SJCRH30 (cell line): ENCODE measurements at regions not wholly inside any gene's neighbourhood (a gene's known extent, or its start where the extent isn't known, plus 50 kb on each side); places are given as distances from the start of the nearest gene placed in this dataset.
A peak's percentile ranks its signal among the peaks of the same experiment; 100 is the strongest.

Experiments used
- DNase-seq, 2 experiments: peaks; one replicate each; pipeline ENCODE4 v3.0.0-alpha.2; 2015 to 2020
- H3K27ac ChIP-seq: fragments of 250-450 bp; sonication (Bioruptor Pico); 2 replicates; pipeline ENCODE4 v1.5.1; 2020; ENCODE audit warnings: mild to moderate bottlenecking, moderate library complexity
- H3K27me3 ChIP-seq: fragments of 250-450 bp; sonication (Bioruptor Pico); 2 replicates; pipeline ENCODE4 v1.5.1; 2020; ENCODE audit warnings: mild to moderate bottlenecking, moderate library complexity
- H3K36me3 ChIP-seq: fragments of 250-450 bp; sonication (Bioruptor Pico); 2 replicates; pipeline ENCODE4 v1.5.1; 2020; ENCODE audit warnings: mild to moderate bottlenecking, moderate library complexity
- H3K4me1 ChIP-seq: fragments of 250-450 bp; sonication (Bioruptor Pico); 2 replicates; pipeline ENCODE4 v1.5.1; 2020; ENCODE audit warnings: mild to moderate bottlenecking, moderate library complexity
- H3K4me3 ChIP-seq: fragments of 250-450 bp; sonication (Bioruptor Pico); 2 replicates; pipeline ENCODE4 v1.5.1; 2020; ENCODE audit warnings: mild to moderate bottlenecking, moderate library complexity
- H3K9me3 ChIP-seq: fragments of 250-450 bp; sonication (Bioruptor Pico); replicated peaks from 2 replicates; pipeline ENCODE4 v1.5.1; 2020; ENCODE audit warnings: mild to moderate bottlenecking, moderate library complexity

GRCh38 chr6:142671791-142672190 lies 273.2 kb downstream of the HIVEP2 start:
- no peaks in the 10 kb centered on the region for H3K9me3 ChIP-seq
- H3K36me3 ChIP-seq = no peaks in the 10 kb centered on the region
- no peaks in the 10 kb centered on the region for H3K4me1 ChIP-seq
- no peak for DNase-seq
- no peak overlapping the region for H3K4me3 ChIP-seq
- no peak overlapping the region for H3K27ac ChIP-seq
- no peaks in the 10 kb centered on the region for H3K27me3 ChIP-seq

DNA sequence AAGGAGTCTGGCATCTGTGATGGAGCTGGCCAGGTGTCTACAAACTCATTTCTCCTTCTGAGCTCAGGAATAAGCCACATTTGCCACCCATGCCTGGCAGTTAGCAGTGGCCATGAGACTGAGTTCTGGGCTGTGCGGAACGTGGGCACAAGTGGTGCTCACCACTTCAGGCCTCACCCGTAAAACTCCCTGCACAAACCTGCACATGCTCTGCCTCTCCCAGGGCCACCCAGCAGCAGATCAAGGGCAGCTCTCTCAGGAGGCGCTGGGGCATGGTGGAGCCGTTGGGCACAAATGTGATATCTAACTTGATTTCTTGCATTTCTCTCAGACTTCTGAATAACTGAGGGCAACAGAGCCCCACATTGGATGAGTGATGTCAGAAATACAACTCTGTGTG lies 269.5 kb downstream of the HIVEP2 start:
- no peaks in the 10 kb centered on the region for H3K9me3 ChIP-seq
- H3K4me1 ChIP-seq = no peaks in the 10 kb centered on the region
- DNase-seq = no peak
- no peaks in the 10 kb centered on the region for H3K36me3 ChIP-seq
- H3K27ac ChIP-seq = no peak overlapping the region
- H3K27me3 ChIP-seq = no peaks in the 10 kb centered on the region
- no peak overlapping the region for H3K4me3 ChIP-seq

DNA sequence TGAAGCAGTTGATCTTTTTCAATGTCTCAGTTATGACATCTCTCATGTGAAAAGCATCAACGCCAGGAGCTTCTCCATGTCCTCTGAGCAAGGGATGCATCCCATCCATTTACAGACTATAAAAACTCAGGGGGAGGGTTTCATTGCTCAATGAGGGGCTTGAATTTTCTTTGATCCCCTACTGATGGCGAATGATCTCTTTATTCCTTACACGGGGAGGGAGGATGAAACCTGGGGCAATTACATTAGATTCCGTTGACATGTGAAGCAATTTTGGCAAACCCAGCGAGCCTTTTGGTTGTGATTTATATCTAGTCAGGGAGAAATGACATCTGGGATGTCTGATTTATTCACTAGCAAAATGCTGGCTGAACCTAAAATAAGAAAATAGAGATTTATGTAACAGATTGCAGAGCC lies 268.9 kb downstream of the HIVEP2 start:
- no peaks in the 10 kb centered on the region for H3K27me3 ChIP-seq
- no peaks in the 10 kb centered on the region for H3K4me1 ChIP-seq
- no peak overlapping the region for H3K4me3 ChIP-seq
- H3K36me3 ChIP-seq = no peaks in the 10 kb centered on the region
- H3K9me3 ChIP-seq = no peaks in the 10 kb centered on the region
- H3K27ac ChIP-seq = no peak overlapping the region
- no peak for DNase-seq

GRCh38 chr6:142676647-142677192 lies 268.3 kb downstream of the HIVEP2 start:
- Histone ChIP-seq H3K27ac (no peak overlapping the region), H3K27me3 (no peaks in the 10 kb centered on the region), H3K4me1 (no peaks in the 10 kb centered on the region), H3K9me3 (no peaks in the 10 kb centered on the region), H3K4me3 (no peak overlapping the region), H3K36me3 (no peaks in the 10 kb centered on the region)
- DNase-seq = no peak

DNA sequence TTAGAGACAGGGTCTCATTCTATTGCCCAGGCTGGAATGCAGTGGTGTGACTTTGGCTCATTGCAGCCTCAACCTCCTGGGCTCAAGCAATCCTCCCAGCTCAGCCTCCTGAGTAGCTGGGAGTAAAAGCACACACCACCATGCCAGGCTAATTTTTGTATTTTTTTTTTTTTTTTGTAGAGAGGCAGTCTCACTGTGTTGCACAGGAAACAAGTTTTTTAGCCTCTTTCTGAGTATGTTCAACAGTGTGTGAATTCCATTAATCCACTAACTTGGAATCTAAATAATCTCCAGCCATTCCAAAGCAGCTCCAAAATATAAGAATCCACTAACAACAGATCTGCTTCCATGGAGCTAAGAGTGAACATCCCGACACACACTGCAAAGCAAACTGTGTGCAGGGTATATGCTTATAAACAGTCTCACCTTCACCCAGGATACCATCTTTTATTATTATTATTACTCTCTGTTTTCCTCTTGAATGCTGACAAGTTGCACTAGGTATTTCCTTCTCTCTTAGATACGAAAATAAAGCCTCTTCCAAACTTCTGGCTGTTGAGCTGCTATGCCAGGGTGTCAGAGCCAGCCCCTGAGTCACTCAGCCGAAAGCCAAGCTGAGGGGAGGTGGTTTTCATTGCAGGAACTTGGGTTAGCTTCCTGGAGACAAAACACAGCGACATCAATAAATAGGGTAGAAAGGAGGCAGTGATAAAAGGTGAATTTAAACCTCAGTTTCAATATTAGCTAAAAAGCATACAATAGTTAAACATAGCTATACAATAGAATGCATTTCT lies 264.9 kb downstream of the HIVEP2 start:
- H3K36me3 ChIP-seq = no peaks in the 10 kb centered on the region
- no peak overlapping the region for H3K4me3 ChIP-seq
- H3K9me3 ChIP-seq = no peaks in the 10 kb centered on the region
- no peak for DNase-seq
- no peaks in the 10 kb centered on the region for H3K4me1 ChIP-seq
- no peak overlapping the region for H3K27ac ChIP-seq
- H3K27me3 ChIP-seq = no peaks in the 10 kb centered on the region

DNA sequence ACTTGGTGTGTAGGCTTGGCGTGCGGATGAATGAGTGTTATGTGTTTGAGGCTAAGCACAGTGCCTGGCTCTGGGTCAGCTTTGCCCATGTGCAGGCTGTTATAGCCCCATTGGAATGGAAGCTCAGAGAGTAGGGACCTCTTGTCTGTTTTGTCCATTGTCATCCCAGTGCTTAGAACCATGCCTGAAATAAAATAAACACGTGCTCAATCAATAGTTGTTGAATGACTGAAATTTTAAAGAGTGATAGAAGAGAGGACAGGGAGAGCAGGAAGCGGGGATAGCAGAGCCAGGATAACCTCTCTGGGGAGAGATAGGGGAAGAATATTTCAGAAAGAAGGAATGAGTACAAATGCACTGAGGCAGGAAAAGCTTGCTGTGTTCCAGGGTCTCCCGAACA lies 263.9 kb downstream of the HIVEP2 start:
- Histone ChIP-seq H3K4me3 (no peak overlapping the region), H3K27ac (no peak overlapping the region), H3K36me3 (no peaks in the 10 kb centered on the region), H3K9me3 (no peaks in the 10 kb centered on the region), H3K4me1 (no peaks in the 10 kb centered on the region), H3K27me3 (no peaks in the 10 kb centered on the region)
- no peak for DNase-seq

DNA sequence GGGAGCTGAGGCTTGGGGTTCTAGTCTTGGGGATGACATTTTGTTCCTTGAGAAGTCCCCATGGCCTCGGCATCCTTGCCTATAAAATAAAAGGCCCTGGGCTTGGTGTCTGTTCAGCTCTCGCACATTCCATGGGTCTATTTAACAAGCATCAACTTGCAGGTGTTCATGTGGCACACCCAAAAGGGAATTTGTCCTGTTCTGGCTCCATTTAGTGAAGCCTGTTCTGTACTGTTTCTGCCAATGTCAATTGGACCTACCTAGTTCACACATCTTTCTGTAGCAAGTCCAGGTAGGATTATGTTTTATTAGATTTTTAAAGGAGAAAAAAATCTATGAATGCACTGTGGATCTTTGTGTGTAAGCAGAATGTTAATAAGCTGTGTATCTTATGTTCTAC lies 262.0 kb downstream of the HIVEP2 start:
- DNase-seq = no peak
- no peaks in the 10 kb centered on the region for H3K9me3 ChIP-seq
- no peak overlapping the region for H3K4me3 ChIP-seq
- H3K4me1 ChIP-seq = no peaks in the 10 kb centered on the region
- H3K27ac ChIP-seq = no peak overlapping the region
- H3K36me3 ChIP-seq = no peaks in the 10 kb centered on the region
- no peaks in the 10 kb centered on the region for H3K27me3 ChIP-seq

DNA sequence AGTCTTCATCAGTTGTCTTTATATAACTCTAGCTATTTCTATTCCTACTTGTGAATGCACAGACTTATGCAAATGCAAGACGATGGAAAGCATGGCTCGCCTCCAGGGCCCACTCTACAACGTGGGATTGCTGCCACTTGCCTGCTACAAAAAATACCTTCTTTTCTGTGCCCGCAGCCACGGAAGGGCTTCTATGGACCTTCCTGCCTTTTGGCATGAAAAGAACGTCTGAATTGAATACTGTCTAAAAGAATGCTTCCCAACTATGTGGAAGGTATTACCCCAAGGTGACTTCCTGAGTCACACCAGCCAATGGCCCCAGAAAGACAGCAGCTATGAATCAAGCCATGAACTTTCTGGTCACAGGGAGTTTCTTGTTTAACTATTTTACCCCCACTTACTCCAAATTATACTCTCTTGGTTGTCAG lies 261.2 kb downstream of the HIVEP2 start:
- no peaks in the 10 kb centered on the region for H3K36me3 ChIP-seq
- no peak overlapping the region for H3K4me3 ChIP-seq
- no peak overlapping the region for H3K27ac ChIP-seq
- DNase-seq = no peak
- H3K4me1 ChIP-seq = no peaks in the 10 kb centered on the region
- H3K27me3 ChIP-seq = no peaks in the 10 kb centered on the region
- no peaks in the 10 kb centered on the region for H3K9me3 ChIP-seq

GRCh38 chr6:142684371-142684770 lies 260.6 kb downstream of the HIVEP2 start:
- Histone ChIP-seq H3K4me1 (no peaks in the 10 kb centered on the region), H3K4me3 (no peak overlapping the region), H3K9me3 (no peaks in the 10 kb centered on the region), H3K27me3 (no peaks in the 10 kb centered on the region), H3K27ac (no peak overlapping the region), H3K36me3 (no peaks in the 10 kb centered on the region)
- no peak for DNase-seq

DNA sequence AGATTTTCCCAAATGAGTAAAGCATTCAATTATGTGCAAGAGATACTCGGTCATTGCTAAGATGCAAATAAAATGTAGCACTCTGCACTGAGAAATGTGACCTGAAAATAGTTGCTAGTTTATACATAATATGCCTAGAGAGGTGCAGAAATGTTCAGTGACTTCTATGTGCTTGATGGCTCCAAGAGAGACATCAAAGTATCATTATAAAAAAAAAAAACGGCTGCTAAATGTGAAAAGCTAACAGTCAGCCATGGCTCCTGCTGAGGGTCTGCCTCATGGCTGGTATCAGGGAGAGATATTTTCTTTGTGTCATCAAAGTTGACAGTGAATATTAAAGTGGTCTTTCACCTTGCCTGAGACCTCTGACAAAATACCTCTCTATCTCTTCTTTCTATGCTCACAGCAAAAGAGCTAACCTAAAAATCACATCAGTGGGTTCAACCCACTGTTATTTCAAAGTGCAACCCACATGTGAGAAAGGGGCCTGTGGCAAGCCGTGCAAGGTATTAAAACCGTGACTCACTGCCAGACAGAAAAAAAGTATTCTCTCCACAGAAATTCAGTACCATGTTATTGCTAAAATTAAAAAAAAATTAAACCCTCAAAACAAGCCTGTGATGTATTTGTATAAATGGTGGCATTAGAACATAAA lies 259.0 kb downstream of the HIVEP2 start:
- Histone ChIP-seq H3K27me3 (no peaks in the 10 kb centered on the region), H3K4me3 (no peak overlapping the region), H3K36me3 (no peaks in the 10 kb centered on the region), H3K4me1 (no peaks in the 10 kb centered on the region), H3K9me3 (no peaks in the 10 kb centered on the region), H3K27ac (no peak overlapping the region)
- no peak for DNase-seq

- Histone ChIP-seq H3K9me3 (no peaks in the 10 kb centered on the region), H3K4me3 (no peak overlapping the region), H3K27ac (no peak overlapping the region), H3K36me3 (no peaks in the 10 kb centered on the region), H3K27me3 (no peaks in the 10 kb centered on the region), H3K4me1 (no peaks in the 10 kb centered on the region)
- no peak for DNase-seq
These were observed 258.5 kb downstream of the HIVEP2 start for GRCh38 chr6:142686507-142686887.

DNA sequence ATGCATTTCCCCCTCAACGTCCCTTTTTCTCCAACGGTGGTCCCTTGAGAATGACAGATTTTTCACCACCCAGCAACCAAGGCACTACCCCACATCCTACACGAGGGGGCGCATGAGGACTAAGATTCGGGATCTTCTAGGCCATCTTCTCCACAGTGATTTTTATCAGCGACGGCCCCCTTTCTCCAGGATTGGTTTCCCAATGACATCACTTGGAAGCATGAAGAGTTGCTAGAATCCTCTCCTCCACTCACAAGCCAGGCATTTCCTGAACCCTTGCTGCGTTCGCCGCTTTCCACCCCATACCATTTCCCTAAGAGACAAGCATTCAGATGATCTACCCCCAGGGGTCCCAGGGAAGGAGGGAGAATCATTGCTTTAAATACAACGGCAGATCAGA lies 252.0 kb downstream of the HIVEP2 start:
- no peaks in the 10 kb centered on the region for H3K27me3 ChIP-seq
- no peaks in the 10 kb centered on the region for H3K36me3 ChIP-seq
- peak; percentile 68 to 88 for DNase-seq
- H3K4me3 ChIP-seq = no peak overlapping the region
- H3K27ac ChIP-seq = no peak overlapping the region
- H3K9me3 ChIP-seq = no peaks in the 10 kb centered on the region
- H3K4me1 ChIP-seq = peaks cover 21% of the 10 kb centered on the region

GRCh38 chr6:142693441-142693840 lies 251.5 kb downstream of the HIVEP2 start:
- H3K4me3 ChIP-seq = no peak overlapping the region
- H3K36me3 ChIP-seq = no peaks in the 10 kb centered on the region
- H3K4me1 ChIP-seq = peaks cover 21% of the 10 kb centered on the region
- no peak for DNase-seq
- H3K9me3 ChIP-seq = no peaks in the 10 kb centered on the region
- no peaks in the 10 kb centered on the region for H3K27me3 ChIP-seq
- H3K27ac ChIP-seq = no peak overlapping the region

- no peak overlapping the region for H3K4me3 ChIP-seq
- no peaks in the 10 kb centered on the region for H3K27me3 ChIP-seq
- H3K36me3 ChIP-seq = no peaks in the 10 kb centered on the region
- no peak for DNase-seq
- H3K27ac ChIP-seq = no peak overlapping the region
- H3K9me3 ChIP-seq = no peaks in the 10 kb centered on the region
- peaks cover 21% of the 10 kb centered on the region for H3K4me1 ChIP-seq
These were observed 250.9 kb downstream of the HIVEP2 start for GRCh38 chr6:142694054-142694453.

- H3K4me3 ChIP-seq = no peak overlapping the region
- no peaks in the 10 kb centered on the region for H3K9me3 ChIP-seq
These were observed 250.0 kb downstream of the HIVEP2 start for GRCh38 chr6:142695016-142695415.

More at GRCh38 chr6:142695016-142695415, 250.0 kb downstream of the HIVEP2 start:
- Histone ChIP-seq H3K36me3 (no peaks in the 10 kb centered on the region), H3K27me3 (no peaks in the 10 kb centered on the region), H3K4me1 (peaks cover 21% of the 10 kb centered on the region), H3K27ac (no peak overlapping the region)
- no peak for DNase-seq
